Progenitor cell of endocrine pancreas (in vitro differentiated cells): ENCODE measurements at regions not wholly inside any gene's neighbourhood (a gene's known extent, or its start where the extent isn't known, plus 50 kb on each side); places are given as distances from the start of the nearest gene placed in this dataset.
"Not testable (repeated sequence)": the region's sequence is repeated elsewhere in the genome, so short reads cannot be mapped to it uniquely, and the experiment has no call there.

ENCODE experiments used
- DNase-seq: peaks from one replicate; pipeline ENCODE4 v3.0.0; 2021; ENCODE audit warnings: low spot score; ENCODE audit not compliant: unreplicated experiment
- H3K27ac Mint-ChIP-seq: 2 replicates; pipeline ENCODE4 v1.8.0; 2021; ENCODE audit warnings: mild to moderate bottlenecking, moderate library complexity, mixed read lengths
- H3K27me3 Mint-ChIP-seq: 2 replicates; pipeline ENCODE4 v1.8.0; 2021; ENCODE audit warnings: mixed read lengths
- H3K36me3 Mint-ChIP-seq: 2 replicates; pipeline ENCODE4 v1.8.0; 2022; ENCODE audit warnings: mixed read lengths; ENCODE audit not compliant: insufficient read depth
- H3K4me1 Mint-ChIP-seq: 2 replicates; pipeline ENCODE4 v1.8.0; 2021; ENCODE audit warnings: low read depth, mixed read lengths
- H3K4me3 Mint-ChIP-seq: 2 replicates; pipeline ENCODE4 v1.8.0; 2021; ENCODE audit warnings: low read depth, mild to moderate bottlenecking, moderate library complexity, mixed read lengths
- H3K9me3 Mint-ChIP-seq: 2 replicates; pipeline ENCODE4 v1.8.0; 2021; ENCODE audit warnings: low read depth, mixed read lengths
- TF ChIP-seq, protein P1 (sequence below): fragments of 200-600 bp; sonication (generic); IDR thresholded peaks from one replicate; pipeline ENCODE4 v1.5.0; 2021; ENCODE audit warnings: antibody characterized with exemption, mild to moderate bottlenecking; ENCODE audit not compliant: unreplicated experiment

DNA sequence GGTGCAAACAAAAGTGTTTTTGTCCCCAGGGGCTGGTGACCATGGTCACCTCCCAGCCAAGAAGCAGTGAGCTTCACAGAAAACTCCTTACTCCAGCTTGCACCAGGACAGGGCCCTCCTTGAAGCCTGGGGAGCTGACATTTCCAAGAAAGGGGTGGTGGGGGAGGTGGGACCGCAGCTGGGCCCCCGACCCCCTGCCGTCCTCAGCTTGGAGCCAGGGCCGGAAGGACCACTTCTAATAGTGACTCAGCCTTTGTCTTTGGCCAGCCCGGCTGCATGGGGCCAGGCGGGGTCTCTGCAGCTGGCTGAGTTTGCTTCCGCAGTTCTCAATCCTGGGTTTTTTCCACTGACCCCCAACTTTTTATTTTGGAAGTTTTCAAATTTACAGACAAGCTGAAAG is 136.5 kb upstream of the POU3F1 start:
- Mint-ChIP-seq H3K27ac (no peak overlapping the region), H3K4me3 (no peak overlapping the region)

DNA sequence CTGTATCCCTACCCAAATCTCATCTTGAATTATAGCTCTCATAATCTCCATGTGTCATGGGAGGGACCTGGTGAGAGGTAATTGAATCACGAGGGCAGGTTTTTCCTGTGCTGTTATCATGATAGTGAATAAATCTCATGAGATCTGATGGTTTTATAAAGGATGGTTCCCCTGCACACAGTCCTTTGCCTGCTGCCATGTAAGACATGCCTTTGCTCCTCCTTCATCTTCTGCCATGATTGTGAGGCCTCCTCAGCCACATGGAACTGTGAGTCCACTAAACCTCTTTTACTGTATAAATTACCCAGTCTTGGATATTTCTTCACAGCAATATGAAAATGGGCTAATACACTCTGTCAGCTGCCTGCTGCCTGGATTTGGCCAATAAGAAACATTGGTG is 133.8 kb upstream of the POU3F1 start:
- H3K36me3 Mint-ChIP-seq, DNase-seq, H3K9me3 Mint-ChIP-seq, H3K4me1 Mint-ChIP-seq, H3K27me3 Mint-ChIP-seq, H3K4me3 Mint-ChIP-seq, H3K27ac Mint-ChIP-seq: not testable (repeated sequence)

More for the DNA sequence above, 136.5 kb upstream of the POU3F1 start:
- TF ChIP-seq, protein P1, sequence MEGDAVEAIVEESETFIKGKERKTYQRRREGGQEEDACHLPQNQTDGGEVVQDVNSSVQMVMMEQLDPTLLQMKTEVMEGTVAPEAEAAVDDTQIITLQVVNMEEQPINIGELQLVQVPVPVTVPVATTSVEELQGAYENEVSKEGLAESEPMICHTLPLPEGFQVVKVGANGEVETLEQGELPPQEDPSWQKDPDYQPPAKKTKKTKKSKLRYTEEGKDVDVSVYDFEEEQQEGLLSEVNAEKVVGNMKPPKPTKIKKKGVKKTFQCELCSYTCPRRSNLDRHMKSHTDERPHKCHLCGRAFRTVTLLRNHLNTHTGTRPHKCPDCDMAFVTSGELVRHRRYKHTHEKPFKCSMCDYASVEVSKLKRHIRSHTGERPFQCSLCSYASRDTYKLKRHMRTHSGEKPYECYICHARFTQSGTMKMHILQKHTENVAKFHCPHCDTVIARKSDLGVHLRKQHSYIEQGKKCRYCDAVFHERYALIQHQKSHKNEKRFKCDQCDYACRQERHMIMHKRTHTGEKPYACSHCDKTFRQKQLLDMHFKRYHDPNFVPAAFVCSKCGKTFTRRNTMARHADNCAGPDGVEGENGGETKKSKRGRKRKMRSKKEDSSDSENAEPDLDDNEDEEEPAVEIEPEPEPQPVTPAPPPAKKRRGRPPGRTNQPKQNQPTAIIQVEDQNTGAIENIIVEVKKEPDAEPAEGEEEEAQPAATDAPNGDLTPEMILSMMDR = no peak
- Mint-ChIP-seq H3K4me1 (no peaks in the 10 kb centered on the region), H3K27me3 (peaks cover 24% of the 10 kb centered on the region), H3K9me3 (peaks cover 5% of the 10 kb centered on the region), H3K36me3 (no peaks in the 10 kb centered on the region)
- DNase-seq = no peak

DNA sequence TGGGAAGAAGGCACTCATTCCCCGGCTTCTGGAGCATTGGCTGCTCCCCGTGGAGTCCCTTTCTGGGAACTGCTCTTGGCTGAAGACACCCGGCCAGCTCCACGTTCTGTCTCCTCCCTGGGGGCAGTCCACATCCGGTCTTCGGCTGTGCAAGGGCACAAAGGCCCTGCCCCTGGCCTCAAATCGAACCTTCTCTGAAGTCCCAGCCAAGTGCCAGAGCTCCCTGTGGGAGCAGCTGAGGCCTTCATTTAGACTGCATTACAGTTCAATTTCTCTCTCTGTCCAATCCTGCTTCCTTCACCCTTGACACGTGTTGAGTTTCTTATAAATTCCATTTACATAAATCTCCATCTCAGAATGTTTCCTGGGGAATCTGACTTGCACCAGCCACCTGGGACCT is 132.9 kb upstream of the POU3F1 start:
- Mint-ChIP-seq H3K27me3 (peaks cover 4% of the 10 kb centered on the region), H3K9me3 (peaks cover 5% of the 10 kb centered on the region), H3K4me1 (no peaks in the 10 kb centered on the region), H3K27ac (no peak overlapping the region), H3K36me3 (no peaks in the 10 kb centered on the region), H3K4me3 (no peak overlapping the region)
- DNase-seq = no peak
- TF ChIP-seq, protein P1 = no peak

DNA sequence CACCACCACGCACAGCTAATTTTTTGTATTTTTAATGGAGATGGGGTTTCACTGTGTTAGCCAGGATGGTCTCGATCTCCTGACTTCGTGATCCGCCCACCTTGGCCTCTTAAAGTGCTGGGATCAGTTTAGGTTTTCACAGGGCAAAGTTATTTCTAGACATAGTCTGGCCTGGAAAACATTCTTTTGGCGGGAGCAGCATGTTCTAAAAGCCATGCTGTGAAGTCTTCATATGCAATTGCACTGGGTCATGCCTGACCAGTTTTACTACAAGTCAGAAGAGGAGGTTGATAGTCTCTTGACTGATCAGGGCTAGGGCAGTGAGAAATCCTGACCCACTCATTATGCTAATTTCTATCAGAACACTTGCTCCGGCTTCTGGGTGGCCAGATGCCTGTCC is 131.6 kb upstream of the POU3F1 start:
- TF ChIP-seq, protein P1 = no peak
- no peak overlapping the region for H3K27ac Mint-ChIP-seq
- H3K4me3 Mint-ChIP-seq = no peak overlapping the region
- H3K9me3 Mint-ChIP-seq = peaks cover 5% of the 10 kb centered on the region
- H3K27me3 Mint-ChIP-seq = peaks cover 5% of the 10 kb centered on the region
- DNase-seq = no peak
- H3K4me1 Mint-ChIP-seq = no peaks in the 10 kb centered on the region
- no peaks in the 10 kb centered on the region for H3K36me3 Mint-ChIP-seq

DNA sequence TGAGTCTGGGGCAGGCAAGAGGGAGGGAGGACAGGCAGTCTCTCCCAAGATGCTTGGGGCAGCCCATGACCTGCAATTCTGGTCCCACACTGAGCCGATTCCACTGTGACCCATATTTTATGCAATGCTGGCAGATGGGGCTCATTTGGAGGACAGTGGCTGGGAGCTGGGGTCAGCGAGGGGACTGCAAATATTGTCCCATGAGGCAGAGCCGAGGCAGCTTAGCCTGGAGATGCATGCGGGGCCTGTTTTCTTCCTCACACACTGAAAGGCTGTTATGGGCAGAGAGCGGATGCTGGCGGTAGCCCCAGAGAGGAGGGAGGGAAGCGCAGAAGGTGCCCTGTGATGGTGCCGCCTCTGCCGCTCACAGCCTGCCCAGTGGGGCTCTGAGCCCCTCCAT is 128.5 kb upstream of the POU3F1 start:
- TF ChIP-seq, protein P1 = no peak
- Mint-ChIP-seq H3K4me1 (no peaks in the 10 kb centered on the region), H3K9me3 (no peaks in the 10 kb centered on the region), H3K27ac (no peak overlapping the region), H3K36me3 (no peaks in the 10 kb centered on the region), H3K4me3 (no peak overlapping the region), H3K27me3 (peaks cover 7% of the 10 kb centered on the region)
- no peak for DNase-seq

DNA sequence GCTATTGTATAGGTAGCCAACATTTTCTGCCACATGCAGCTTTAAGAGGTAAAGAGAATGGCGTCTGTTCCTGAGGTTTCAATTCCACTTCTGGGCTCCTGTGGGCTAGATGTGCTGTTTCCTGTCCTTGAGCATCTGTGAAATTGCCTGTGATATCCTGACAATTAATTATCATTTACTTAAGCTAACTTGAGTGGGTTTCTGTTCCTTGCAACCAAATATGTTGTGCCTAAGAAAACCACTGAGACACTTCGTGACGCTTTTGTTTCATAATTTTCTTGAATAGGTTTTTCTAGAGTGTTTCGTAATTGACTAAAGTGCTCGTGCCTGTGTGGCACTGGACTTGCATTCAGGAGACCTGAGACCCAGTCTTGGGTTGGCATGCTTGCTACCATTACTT is 127.3 kb upstream of the POU3F1 start:
- Mint-ChIP-seq H3K27me3 (peaks cover 7% of the 10 kb centered on the region), H3K36me3 (no peaks in the 10 kb centered on the region), H3K9me3 (no peaks in the 10 kb centered on the region), H3K27ac (no peak overlapping the region), H3K4me1 (no peaks in the 10 kb centered on the region), H3K4me3 (no peak overlapping the region)
- TF ChIP-seq, protein P1 = no peak
- no peak for DNase-seq
